Activated CD4-positive, alpha-beta T cell treated with anti-CD3 and anti-CD28 coated beads, Interleukin-2, Interleukin-4, amounts not matched to agents 100 ng/mL and 50 ng/mL, durations not matched to agents 16 hours and 8 hours (primary cell): ENCODE measurements at regions not wholly inside any gene's neighbourhood (a gene's known extent, or its start where the extent isn't known, plus 50 kb on each side); places are given as distances from the start of the nearest gene placed in this dataset.

Experiments used
- DNase-seq: peaks from one replicate; pipeline ENCODE4 v3.0.0-alpha.2; 2020; ENCODE audit warnings: low spot score

DNA sequence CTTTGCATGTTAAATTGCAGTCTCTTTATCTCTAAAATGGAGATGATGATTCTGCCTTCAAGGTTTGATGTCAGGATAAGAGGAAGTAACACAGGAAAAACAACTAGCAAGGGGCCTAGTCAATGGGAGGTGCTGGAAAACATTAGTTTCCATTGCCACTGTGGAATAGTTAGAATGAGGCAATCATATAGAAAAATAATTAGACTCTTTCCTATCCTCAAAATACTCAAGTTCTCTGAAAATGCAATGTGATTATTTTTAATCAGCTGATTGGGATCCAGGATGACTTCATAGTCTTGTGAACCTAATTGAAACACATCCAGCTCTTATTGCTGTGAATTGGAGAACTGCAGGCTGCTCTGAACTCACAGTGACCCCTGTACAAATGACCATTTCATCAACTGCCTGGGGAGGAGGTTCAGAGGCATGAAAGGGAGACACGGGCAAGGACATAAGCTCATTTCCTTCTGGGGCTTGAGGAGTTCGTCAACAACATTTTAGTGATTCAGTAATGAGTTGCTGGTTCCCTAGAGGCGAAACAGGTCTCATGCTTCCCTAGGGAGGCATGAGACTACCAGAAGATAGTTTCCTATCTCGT is 422.5 kb downstream of the LPIN1 start:
- DNase-seq = no peak

DNA sequence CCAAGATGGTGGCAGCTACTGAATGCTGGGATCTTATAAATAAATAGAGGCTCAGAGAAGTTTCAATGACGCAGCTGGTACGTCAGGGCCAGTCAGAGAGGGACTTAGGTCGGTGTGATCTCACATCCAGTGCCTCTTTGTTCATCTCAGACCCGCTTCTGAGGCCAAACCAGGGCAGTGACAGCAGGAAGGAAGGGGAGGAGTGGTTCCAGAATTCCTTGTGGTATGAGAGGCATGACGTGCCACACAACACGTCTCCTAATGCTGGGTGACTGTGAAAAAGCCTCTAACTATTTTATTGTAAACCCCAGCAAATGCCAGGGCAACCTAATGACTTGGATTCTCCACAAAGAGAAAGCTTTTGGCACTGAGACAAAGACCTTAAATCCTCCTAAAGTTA is 423.3 kb downstream of the LPIN1 start:
- no peak for DNase-seq

DNA sequence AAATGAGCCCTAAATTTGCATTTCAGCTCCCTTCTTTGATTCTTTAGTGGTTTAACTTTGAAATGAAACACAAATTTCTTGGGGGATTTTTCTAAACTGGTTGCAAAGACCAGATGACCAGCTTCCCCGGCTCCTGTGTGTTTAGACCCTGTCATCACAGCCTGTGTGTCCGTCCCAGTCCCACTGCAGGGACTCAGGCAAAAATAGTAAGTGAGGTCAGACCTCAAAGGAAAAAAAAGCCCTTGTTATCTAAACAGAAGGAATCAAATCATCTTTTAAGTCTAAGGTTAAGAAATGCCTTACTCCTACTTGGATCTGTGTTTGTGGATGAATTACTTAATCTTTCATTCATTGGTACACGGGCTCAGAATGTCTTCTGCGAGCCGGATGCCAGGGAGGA is 423.7 kb downstream of the LPIN1 start:
- no peak for DNase-seq

DNA sequence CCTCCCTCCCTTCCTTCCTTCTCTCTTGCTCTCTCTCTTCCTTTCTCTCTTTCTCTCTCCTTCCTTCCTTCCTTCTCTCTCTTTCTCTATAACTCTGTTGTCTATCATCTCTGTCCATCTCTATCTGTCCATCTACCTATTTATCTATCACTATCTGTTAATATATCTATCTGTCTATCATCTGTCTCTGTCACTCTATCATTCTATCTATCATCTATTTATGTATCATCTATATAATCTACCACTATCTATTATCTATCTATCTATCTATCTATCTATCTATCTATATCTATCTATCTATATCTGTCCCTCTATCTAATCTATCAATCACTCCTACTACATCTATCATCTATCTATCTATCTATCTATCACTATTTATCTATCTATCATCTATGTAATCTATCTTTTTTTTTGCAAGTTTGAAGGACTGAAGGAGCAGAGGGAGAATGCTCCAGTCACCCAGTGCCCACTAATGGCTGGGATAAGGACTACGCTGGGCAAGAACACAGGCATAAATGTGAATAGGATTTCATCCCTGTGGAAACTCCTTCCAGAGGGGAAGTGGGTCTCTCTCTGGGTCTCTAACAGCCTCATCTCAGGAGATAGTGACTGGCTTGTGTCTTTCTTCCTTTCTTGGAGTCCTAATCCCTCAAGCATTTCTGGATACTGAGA is 427.0 kb downstream of the LPIN1 start:
- no peak for DNase-seq

DNA sequence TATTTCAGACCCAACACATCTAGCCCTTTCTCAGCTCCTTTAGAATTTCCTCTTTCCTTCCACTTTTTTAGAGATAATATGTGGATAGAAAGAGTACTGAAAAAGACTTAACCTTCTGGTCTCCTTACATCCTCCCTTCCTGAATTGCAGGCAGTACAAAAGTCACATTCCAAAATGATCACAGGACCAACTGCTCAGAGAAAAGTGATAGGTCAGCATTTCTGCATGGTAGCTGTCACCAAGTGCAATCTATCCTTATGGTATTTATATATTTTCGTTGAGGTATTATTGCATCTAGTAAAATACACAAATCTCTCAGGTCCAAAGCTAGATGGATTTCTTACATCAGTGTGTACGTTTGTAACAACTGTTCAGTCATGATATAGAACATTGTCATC is 427.5 kb downstream of the LPIN1 start:
- DNase-seq = no peak

DNA sequence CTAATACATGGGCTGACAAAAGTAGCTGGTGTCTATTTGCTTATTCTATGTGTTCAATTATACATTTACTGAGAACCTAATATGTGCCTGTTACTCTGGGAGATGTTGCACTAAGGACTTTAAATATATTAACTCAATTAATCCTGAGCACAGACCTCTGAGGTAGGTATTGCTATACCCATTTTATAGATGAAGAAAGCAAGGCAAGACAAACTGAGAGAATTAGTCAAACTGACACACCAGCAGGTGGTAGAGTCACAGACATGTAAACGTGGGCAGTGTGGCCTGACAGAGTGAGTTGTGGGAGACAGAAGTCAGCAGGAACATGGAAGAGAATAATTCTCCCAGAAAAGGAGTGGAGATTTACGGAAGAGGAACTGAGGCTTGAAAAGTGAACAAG is 428.9 kb downstream of the LPIN1 start:
- no peak for DNase-seq

DNA sequence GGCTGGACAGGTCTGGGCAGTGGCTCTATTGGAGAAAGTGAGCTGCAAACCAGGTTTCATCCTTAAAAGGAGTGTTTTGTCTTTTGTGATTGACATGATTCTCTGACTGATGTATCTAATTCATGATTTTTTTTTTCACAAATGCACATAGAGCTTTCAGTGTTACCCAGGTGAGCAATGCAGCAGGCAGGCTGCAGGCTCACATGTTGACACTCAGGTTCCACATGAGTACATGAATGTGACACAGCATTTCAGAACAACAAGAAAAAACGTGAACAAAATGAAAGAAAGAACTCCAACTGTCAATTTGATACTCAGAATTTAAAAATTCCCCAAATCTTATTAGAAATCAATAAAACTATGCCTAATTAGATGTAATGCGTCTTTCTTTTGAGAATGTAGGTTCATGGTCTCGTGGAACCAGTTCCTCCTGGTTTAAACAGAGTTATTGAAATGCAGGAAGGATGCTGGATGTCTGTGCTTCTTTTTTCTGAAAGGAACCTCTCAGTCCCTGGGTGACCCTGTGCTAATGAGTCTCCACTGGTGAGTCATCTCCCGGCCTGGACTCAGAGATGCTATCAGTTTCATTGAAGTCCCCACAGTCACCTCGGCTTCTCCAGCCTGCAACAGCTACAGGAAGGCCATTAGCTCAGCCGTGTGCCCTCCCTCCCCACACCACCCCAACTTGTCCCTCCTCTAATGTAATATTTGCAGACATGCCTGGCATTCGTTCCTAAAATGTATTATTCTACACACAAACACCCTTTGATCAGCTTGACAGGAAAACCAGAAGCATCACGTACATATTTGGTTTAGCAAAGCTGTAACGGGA is 430.4 kb downstream of the LPIN1 start:
- no peak for DNase-seq

DNA sequence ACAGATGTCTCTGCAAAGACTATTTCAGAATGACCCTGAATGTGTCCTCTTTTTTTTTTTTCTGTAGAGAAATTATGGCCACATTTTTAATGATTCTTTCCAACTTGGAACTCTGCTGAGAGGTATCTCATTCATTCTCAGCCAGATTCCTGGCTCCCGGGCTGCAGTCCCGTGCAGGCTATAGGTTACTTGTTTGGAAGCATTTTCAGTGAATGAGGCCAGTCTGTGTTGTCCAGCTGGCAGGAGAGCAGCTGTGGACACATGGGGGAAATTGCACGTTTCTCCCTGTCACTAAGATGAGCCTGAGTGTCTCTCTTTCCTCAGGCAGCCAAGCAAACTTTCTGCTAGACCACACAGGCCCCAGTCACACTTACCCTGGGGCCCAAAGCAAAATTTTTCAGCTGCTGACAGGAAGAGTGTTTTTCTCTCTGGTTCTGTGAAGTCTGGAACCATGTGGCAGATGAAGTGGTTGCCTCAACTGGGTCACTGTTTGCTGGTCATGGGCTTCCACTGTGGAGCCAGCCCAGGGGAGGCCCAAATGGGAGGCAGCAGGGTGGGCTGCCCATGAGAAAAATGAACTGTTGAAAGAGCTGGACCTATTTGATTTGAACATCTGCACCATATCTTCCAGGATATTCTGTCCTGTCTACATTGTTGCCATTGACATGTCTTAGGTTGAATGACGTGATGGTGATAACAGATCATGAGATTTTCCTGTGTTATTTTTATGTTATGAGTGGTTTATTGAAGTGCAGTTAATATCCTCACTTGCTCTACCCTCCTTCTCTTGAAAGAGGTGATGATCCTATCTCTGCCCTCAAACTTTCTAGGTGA is 431.2 kb downstream of the LPIN1 start:
- DNase-seq = no peak

DNA sequence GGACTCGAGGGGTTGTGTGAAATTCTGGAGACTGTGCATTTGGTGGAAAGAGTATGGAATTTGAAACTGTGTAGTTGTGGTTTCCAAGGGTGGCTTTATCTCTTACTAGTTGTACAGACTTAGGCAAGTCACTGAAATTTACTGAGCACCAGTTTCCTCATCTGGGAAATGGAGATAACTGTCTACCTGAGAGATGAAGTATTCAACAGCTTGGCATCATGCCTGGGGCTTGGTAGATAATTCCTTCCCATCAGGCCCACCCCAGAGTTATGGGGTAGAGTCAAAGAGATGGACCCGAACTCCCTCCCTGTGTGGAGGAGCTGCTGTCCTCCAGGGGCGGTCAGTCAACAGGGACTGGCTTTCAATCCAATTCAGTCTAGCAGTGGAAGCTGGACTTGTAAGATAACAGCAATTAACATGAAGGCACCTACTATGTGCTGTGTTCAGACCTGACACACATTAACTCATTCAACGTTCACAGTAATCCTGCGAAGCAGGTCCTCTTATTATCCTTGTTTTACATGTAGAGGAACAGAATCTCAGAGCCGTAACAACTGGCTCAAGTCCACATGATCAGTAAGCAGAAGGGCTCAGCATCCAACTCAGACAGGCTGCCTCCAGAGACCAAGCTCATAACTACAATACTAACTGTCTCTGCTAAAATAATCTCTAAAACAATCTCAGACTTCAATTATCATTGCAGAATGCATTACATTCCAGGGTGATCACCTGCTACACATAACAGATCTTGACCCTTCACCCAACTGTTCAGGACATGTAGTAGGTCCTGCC is 432.1 kb downstream of the LPIN1 start:
- DNase-seq = no peak

DNA sequence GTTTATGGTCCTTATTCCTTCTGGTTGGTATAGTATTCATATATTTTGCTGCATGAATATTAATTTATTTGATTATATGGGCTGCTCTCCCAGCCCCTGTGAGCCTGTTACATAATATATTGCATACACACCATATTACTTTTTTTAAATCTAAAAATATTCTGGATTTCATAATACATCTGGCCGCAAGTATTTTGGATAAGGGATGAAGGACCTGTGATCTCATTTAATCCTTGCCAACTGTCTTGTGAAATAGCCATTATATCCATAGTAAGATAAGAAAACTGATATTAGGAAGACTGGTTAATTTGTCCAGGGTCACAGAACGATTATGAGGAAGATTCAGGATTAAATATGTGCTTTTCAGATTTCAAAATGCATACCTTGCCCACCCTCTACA is 433.6 kb downstream of the LPIN1 start:
- no peak for DNase-seq

DNA sequence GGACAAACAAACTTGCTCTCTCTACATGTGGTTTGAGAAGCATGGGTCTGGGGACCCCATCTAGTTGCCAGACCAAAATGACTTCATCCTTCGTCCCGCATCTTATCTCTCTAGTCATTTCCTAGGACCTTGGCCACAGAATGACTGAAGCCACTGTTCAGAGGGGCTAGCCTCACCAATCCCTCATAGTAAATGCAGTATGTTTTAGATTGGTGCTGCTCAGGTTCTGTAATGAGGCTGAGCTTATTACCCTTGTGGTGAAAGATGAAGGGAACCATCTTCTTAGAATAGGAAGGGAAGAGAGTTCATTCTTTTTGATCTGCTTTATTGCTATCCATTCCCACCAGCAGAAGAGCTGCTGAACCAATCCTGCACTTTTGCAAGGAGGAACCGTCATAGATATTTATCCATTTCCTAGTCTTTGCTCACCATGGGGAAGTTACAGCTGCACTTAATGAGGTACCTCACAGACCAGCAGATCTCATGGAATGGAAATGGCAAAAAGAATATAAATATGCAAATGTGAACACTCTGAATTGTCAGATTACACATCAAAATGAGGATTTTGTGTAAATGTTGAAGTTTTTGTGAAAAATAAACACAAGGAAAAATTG is 436.7 kb downstream of the LPIN1 start:
- no peak for DNase-seq

DNA sequence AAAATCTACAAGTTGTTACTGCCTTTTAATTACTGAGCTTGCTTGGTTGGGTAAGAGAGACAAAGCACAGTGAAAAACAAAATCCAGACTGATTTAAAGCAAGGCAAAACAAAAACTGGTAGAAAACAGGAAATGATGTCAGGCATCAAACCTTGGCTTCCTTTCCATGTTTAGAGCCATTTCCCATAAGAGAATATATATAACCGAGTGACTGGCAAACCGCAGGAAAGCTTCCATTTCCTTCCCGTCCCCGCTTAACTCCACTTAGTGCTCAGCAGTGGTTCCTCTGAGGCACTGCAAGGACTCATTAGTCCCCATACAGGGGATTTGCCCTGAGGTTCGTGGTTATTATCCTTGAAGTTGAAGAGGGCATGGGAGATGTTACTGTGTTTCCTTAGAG is 446.3 kb downstream of the LPIN1 start:
- no peak for DNase-seq

DNA sequence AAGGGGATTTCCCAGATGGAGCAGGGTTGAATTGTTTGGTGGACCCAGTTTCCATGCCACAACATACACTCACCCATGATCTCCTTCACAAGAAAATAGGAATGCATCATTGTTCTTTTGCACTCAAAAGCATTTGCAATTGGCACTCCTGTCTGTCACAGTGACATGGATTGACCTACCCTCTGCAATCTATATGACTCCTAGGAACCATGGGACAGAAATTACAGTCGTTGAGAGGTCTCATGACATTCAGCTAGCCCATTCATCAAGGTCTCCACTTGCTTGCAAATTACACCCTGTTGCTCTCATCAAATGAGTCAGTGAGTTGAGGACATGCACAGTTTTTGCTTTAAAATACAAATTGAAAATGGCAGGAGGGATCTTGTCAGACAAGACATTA is 448.5 kb downstream of the LPIN1 start:
- DNase-seq = no peak

DNA sequence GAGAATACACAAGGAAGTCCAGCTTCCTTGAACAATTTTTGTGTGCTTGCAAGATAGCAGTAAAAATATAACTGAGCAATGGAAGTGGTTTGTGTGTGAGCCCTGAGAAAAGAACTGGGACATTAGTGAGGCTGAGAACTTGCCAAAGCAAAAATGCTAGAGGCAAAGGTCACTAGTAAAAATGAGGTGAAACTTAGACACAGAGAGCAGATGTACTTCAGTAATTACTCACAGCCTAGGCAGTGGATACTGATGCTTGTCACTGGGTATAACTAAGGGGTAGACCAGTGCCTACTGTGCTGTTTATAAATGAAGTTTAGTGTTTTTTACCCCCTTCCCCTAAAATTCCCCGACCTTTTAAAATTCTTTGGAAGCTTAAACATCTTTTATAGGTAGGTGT is 450.1 kb downstream of the LPIN1 start:
- DNase-seq = no peak

DNA sequence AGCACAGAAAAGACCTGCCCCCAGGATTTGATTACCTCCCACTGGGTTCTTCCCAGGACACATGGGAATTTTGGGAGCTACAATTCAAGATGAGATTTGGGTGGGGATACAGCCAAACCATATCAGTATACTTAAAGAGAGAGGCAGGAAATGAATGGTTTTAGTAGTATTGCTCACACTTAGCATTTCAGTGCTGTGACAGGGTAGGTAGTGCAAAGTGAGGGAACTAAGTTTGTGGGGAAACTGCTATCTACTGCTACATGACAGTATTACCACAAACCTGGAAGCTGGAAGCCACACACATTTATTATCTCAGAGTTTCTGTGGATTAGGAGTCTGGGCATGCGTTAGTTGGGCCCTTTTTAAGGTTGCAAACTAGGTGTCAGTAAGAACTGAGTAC is 450.7 kb downstream of the LPIN1 start:
- no peak for DNase-seq

DNA sequence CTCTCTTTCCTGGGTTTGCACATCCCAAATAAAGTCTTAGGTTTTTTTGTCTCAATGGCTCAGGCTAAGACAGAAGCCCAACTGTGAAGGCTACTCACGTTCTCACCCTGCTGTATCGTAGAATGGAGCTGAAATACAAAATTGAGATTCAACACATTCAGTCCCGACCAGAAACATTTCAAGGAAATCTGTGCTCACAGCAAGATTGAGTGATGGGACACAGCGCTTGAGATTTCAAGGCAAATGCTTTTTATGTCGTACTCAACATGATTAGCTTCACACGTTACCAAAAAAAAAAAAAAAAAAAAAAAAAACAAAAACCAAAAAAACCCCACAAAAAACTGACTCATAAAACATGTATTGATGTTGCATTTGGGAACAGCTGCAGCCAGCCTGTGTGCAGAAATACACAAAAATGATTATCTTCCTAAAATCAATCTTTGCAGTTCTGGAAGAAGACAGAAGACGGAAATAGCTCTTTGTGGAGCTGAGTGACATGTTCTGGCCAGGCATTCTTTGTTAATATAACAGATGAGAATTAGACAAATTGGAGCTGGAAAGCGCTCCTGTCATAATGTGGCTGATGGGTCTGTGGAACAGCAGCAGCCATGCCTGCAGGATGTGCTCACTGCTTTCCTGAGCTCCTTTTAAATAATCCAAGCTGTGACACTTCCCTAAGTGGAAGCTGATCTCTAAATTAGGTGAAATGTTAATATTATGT is 453.2 kb downstream of the LPIN1 start:
- no peak for DNase-seq

DNA sequence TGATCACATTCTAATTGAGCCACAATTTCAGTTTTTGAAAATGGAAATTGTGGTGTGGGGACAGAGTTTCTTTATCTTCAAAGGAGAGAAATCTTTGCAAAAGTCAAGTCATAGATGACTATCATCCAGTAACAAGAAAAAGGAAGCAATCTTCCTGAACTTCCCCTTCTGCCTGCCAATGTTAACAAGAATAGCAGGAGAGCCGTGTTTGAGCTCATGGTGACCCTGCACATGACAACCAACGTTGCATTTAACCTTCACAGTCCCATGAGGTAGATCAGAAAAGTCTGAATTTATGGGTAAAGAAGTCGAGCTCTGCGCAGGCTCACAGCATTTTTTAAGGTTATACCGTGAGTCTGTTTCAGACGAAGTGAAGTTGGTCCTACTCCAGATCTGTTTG is 454.9 kb downstream of the LPIN1 start:
- no peak for DNase-seq

DNA sequence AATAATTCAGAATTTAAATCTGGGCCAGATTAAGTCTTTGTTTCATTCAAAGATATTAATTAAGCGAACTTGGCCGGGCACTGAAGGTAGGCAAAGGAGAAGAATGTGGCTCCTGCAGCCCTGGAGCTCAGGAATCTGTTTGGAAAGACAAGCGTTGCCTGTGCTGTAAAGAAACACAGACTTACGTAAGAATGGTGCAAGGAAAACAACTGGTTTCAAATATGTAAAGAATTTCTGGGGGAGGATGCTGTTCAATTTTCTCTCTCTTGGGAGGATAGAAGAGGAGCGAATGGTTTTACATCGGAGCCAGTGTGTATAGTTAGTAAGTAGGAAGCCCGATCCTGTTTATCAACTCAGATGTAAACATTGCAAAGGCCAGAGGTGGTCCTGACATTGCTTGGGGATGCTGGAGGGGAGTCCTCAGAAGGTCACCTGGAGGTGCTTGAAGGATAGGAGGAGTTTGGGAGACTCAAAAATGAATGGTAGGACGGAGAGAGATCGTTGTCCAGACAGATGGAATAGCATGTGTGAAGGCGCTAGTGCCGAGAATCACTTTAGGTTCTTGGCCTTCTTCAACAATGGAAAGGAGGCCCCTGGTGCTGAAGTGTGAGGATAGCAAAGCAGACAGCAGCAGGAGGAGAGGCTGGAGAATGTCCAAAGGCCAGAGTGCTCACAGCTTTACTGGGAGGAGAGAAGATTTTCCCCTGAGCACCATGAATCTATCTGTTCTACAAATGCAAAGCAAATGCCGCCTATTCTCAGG is 456.1 kb downstream of the LPIN1 start:
- DNase-seq = no peak

DNA sequence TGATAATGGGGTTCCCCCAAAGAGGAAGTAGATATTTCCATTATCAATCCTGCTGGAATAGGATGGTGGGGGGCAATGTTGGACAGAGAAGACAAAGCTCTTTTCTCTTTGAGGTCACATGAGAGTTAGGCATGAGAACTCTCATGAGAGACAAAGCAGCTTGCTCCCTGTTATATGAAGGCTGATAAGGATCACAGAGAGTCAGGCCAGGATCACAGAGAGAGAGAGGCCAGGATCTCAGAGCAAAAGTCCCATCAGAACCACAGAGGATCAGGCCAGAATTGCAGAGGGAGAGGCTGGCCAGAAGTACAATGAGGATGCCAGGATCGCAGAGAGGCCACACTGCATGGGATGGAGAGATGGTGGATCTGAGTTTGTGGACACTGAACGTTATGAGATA is 457.1 kb downstream of the LPIN1 start:
- no peak for DNase-seq

DNA sequence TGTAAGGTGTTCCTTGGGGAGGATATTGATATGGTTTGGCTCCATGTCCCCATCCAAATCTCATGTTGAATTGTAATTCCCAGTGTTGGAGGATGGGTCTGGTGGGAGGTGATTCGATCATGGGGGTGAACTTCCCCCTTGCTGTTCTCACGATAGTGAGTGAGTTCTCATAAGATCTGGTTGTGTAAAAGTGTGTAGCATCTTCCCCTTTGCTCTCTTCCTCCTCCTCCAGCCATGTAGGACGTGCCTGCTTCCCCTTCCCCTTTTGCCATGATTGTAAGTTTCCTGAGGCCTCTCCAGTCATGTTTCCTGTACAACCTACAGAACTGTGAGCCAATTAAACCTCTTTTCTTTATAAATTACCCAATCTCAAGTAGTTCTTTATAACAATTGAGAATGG is 458.7 kb downstream of the LPIN1 start:
- no peak for DNase-seq
